HG03095 (cell line): ENCODE measurements at regions not wholly inside any gene's neighbourhood (a gene's known extent, or its start where the extent isn't known, plus 50 kb on each side); places are given as distances from the start of the nearest gene placed in this dataset.

Experiments
- ATAC-seq: cut with Tn5 transposase; IDR thresholded peaks from one replicate; pipeline ENCODE4 v1.9.1; 2021; ENCODE audit warnings: moderate library complexity; ENCODE audit not compliant: unreplicated experiment

DNA sequence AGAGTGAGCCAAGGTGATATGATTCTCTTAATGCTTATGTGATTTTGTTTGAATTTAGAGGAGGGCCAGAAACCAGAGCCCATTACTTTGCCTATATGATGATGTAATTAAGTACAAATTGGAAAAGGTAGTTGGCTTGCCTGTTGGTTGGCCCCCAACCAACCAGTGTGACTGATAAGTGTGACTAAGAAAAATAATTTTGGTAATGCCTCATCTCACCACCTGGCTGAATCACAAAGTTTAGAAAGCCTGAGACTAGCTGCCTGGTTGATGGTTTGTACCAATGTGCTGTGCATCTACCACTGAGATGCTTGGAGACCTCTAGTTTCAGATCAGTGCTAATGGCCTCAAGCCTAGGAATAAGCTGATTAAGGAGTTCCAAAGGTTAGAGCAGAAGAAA is 338.7 kb downstream of the CDH2 start:
- ATAC-seq, result no peak

DNA sequence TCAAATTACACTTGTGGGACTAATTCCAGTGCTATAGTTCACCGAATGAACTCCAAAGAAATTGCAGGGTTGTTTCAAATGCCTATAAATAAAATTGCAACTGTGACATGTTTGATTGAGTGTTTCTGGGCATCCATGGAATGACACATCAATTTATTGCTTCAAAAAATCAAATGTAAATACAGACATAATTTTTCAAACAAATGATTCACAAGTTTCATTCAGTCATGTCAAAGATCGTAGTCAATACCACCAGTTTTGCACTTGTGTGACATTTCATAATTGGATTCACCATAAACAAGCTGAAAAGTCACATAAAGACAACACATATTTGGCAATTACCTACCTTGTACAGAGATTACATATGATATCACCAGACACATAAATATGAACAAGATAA is 350.8 kb downstream of the CDH2 start:
- ATAC-seq, result no peak

DNA sequence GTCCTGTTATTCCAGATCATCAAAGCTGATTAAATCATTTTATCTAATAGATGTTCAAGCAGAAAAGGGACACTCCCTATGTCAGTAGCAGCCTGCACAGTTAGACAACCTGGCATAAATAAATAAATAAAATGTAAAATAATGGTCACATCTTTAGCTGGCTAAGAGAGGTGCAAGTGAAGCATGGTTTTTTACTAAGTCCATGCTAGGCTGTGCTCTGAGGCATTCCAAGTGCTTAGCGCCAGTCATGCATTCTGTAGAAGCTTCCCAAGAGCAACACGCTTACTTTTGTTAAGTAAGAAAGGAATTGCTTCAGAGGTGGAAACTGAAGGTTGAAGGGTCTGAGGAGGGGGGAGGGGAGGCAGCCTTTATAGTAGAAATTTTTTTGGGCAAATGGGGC is 351.2 kb downstream of the CDH2 start:
- ATAC-seq, result no peak

DNA sequence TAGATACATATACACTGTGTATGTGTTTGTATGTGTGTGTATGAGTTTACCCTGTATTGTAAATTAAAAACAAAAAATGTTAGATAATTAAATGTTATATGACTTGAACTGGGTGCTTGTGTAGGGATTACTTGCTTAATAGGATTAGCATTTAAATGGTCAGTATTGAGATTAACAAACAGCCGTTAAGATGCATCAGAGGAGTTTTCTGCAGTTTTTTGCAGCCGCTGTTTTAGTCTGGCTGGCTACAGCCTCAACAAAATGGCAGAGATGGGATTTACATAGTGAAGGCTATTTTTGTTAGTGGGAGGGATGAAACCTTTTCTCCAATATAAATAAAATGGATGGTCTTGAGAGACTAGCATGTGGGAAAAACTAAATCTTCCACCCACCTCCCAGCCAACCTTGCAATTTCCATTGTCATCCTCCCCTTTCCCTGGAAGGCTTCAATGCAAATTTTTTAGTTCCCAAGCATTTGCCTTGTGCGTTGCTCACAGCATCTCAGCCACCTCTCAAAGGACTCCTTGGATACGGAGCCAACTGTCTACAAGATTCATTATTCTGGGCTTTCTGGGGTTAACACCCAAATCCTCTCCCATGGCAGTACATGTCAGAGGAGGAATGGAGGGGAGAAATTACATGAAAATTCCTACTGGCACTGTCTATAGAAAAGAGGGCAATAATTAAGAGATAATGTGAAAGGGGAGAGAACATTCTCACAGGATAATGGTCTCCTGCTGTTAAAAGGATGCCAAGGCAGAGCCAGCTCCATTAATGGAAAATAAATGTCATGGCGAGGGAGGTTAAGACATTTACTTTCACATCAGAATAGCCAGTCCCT is 351.9 kb downstream of the CDH2 start:
- no peak for ATAC-seq

DNA sequence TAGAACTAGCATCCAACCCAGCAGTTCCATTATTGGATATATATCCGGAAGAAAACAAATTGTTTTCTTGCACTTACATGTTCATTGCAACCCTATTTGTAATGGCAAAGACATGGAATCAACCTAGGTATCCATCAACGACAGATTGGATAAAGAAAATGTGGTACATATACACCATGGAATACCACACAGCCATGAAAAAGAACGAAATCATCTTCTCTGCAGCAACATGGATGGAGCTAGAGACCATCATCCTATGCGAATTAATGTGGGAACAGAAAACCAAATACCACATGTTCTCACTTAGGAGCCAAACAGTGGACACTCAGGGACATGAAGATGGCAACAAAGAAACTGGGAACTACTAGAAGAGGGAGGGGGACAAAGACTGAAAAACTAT is 352.7 kb downstream of the CDH2 start:
- ATAC-seq, result no peak

DNA sequence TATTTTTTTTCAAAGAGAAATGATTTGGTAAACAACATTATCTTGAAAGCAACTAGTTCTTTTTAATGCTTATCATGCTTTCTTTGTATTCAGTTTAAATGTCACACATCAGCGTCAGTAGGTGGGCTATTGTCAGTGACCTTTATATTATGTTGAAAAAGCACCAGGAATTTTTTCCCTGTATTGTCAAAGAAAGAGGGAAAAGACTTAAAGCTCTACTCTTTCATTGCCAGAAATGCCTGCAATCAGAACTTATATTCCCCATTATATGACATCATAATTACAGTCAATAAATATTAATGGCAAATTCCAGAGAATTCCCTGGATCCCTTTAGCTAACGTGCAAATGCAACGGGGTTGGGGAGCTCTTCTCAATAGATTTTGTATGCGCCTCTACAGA is 353.9 kb downstream of the CDH2 start:
- ATAC-seq, result no peak

DNA sequence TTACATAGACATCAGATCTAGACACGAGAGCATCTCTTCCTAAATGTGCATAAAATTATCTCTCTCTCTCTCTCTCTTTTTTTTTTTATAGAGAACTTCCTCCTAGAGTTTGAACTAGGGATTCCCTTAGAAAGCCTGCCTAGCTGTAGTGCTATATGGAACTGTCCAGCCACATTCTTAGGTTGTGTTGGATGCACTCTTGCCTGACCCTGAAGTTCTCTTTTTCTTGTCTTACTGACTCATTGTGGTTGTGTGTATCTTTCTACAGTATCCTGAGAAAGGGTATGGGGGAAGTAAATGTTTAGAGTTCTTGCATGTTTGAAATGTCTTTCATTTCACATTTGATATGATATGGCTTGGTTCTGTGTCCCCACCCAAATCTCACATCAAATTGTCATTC is 368.2 kb downstream of the CDH2 start:
- no peak for ATAC-seq

DNA sequence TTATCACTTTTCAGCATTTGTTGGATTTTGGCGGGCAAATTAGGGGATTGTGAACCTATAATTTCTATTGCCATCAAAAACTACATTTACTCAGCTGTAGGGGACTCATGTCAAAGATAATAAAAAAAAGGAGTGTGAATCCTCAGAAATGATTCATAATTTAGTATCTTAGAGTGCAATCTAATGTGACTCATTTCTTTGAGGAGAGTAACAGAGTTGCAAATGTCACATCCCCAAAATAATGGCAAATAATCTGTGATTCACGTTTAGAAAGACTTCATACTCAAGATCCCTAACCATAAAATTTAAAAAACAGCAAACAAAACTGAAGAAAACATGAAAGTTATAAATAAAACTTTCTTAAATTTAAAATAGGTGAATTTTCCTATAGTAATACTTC is 373.0 kb downstream of the CDH2 start:
- ATAC-seq, result no peak

DNA sequence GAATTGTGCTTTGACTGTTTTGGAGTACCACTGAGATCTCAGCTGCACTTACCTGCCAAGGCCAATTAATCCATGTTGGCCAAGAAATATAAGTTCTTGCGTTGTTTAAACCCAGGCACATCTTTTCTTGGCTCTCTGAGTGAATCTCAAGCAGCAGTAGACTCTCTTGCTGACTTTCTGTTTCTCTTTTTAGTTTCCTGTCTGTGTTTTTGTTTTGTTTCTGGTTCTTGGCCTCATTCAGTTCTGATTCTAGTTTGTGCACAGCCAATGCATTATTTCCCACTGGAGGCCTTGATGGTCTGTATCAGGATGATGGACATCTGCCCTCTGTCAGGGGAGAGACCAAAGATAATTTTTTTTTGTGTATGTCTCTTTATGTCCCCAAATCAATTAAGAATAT is 379.4 kb downstream of the CDH2 start:
- ATAC-seq, result no peak

DNA sequence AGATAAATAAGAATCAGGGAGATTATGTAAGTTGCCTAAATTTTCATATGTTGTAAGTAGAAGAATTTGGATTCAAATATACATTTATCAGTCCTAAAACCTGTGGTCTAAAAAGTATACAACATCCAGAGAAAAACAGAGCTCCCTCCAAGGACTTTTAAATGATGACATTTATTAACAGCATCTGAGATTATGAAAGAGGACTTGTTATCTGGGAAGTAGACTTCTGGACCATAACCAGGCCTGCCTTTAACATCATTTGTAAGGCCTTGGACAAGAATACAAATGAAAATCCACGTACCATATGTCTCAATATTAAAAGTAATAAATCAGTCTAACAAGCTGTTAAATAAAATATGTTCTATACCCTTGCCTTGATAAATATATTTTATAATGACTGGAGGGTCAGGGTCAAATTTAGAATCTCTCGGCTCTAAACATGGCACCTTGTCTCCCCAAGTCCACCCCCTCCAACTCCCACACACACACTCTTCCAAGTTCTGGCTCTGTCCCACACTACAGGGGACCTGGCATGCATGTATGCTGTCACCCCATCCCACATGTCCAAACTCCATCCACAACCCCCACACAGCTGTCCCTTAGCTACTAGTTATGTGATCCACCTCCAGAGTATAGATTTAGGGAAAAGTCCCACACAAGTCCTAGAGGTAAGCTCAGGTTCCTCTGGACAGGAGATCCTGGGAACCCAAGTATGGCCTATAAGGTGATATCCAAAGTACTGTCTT is 382.6 kb downstream of the CDH2 start:
- ATAC-seq, result no peak

DNA sequence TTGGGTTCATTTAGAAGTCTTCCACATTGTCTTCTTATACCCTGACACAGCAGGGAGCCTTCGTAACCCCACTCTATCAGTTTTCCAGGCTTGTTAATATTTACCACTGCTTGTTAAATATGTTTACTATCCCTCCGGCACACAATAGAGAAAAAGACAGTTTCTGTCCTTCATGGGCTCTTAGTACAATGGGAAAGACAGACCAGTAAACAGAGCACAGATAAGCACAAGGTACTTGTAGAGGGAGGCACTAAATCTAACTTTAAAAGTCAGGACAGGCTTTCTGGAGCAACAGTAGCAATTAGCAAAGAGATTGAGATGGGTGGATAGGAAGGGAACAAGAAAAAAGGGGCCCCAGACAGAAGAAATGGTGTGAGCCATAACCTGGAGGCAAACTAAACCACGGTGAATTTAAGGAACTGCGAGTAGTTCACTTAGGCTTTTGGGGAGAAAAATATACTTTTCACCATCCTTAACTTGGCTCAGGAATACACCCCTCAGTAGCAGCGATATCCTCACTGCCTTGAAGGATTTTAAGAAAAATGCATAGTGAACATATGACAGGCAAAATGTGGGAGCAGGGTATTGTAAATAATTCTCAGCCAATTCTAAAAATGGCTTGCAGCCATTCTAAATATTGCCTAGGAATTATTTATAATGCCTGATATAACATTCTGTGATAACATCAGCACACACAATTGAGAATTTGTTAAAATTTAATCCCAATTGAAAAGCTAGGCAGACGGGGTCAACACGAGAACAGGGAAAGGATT is 383.7 kb downstream of the CDH2 start:
- no peak for ATAC-seq

DNA sequence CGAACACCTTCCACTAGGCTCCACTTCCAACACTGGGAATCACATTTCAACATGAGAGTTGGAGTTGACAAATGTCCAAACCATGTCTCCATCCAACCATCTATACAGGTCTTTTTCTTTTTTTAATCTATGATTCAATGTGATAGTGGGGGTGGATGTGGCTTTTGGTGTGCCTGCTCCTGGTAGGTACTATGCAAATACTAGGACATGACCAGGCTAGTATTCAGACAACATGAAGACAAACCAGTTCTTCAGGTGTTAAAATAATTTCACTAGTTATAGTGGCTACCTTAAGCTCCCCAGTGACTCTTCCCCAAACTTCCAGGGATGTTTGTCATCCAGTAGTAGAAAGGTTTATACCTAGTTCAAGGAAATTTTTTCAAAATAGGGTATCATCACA is 387.5 kb downstream of the CDH2 start:
- ATAC-seq, result no peak

DNA sequence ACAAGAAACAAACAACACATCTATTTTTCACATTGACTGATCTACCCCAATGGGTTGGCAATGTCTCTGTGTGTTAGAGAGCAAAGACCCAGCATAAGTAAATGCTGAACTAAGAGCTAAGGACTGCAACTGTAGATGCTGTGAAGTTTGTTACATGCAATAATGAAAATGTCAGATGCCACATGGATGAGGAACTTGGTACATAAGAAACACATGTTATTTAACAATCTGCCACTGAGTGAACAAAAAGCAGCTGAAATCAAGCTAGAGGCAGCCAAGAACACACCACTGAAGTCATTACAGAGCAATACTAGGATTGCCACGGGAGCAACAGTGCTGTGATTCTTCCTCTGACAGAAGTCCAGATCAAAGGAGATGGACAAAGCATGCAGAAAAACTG is 389.4 kb downstream of the CDH2 start:
- ATAC-seq, result no peak

DNA sequence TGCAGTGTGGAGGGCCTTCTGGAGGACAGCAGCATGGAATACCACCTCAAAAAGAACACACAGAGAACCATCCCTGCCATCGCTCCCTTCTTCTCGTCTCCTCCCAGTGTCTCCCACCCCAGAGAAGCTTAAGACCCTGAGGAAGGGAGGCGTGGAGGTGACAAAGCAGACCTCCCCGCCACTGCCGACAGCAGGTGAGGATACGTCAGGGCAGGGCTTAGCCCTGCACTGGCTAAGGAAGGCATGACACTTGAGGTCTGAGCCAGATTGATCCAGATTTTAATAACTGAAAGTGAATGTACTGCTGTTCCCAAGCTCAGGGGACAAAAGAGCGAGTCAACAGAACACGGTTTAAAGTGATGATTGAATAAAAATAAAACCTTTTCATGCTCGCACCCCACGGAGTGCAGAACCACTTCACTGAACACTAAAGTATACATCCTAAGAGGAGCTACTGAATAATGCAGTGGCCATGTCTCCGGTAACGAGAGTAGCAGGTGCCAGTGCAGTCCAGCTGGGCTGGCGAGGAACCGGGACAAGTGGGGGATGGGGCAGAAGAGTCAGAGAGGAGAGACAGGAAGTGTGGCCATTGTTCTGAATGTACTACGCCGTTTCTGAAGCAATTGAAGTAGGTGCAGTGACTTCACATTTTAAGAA is 391.0 kb downstream of the CDH2 start:
- no peak for ATAC-seq

DNA sequence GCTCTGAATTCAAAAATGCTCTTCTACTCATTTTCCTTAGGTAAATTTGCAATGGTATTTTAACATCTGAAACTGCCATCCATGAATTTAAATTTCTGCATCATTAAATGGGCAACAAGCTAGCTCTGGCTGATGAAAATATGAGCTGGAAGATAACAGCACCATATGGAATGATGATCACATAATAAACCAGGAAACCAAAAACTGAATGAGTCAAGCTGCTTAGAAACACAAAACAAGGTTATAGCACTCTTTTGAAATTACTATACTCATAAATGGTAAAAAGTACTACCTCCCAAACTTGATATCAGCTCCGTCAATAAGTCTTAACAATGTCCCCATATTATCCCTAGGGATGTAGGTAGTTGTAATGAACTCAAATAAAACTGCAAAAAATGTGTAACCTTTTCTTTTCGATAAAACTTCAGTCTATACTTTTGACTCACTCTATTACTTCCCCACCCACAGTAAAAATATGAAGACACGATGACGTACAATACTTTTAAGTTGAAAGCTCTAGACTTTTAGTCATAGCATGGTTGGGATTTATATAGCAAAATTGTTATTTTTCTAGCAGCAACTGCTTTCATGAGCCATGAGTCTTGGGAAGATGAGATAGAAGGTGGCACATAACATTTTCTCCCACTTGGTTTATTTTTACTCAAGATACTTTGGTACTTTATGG is 396.7 kb downstream of the CDH2 start:
- no peak for ATAC-seq

DNA sequence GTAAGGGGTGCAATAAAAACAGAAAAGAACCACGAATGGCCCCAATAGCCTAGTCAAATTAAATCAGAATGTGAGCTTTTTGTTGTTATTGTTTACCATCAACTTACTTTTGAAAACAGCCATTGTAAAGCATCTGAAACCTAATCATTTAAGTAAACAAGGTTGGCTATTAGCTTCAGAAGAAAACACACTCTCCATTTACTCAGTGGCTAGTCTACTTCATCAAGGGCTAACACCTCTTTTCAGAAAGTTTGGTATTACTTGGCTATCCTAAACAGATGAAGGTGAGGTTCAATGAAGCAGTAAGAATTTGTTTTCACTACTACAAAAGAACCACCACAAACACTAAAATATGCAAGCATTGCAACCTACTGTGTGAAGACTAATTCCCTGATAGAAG is 398.0 kb downstream of the CDH2 start:
- no peak for ATAC-seq

DNA sequence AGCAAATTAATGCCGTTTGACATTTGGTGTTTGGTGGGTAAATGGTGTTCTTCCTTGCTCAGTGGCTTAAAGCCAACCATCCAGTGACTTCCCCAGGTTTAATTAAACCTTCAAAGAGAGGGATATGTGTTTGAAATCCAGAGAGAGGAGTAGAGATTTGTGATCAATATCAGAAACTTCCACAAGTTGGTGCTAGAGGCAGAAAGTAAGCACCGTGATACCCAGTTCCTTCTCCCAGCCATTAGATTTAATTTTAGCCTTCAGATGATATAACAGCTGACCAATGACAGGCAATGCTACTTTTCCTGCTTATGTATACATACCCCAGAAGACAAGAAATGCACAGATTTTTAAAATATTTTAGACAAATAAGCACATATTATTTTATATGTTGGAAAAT is 398.5 kb downstream of the CDH2 start:
- ATAC-seq, result no peak

DNA sequence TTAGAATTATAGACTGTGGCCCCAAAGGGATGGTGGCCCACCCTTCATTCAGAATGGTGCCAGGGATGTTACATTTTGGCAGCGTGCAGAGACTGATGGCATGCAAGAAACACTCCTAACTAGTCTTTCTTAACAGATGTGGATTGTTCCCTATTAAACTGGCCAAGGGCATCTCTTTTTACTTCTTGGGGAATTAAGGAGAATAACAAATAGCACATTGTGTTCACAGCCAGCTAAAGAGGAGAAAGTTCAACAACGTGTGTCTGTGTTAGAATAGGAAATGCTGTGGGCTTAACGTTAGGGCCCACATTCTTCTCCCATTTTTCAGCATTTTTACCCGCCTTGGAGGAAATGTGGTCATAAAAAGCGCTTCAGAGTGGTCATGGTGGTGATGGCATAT is 404.8 kb downstream of the CDH2 start:
- ATAC-seq, result no peak

DNA sequence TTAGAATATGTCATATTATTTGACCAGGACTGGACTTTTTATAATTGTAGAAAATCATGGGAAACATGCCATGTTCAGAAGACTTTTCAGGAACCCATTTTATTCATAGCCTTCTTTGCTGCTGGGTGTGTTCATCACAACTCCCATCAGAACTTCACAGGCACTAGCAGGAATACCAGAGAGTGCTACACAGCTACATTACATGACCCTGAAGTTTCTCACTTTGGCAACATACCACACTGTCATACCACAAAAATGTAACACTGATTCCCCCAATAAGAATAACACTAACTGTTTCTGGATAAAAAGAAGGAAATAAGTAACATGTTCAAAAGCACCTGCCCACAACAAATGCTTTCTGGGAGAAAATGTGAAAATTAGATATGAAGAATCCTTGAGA is 405.4 kb downstream of the CDH2 start:
- no peak for ATAC-seq

DNA sequence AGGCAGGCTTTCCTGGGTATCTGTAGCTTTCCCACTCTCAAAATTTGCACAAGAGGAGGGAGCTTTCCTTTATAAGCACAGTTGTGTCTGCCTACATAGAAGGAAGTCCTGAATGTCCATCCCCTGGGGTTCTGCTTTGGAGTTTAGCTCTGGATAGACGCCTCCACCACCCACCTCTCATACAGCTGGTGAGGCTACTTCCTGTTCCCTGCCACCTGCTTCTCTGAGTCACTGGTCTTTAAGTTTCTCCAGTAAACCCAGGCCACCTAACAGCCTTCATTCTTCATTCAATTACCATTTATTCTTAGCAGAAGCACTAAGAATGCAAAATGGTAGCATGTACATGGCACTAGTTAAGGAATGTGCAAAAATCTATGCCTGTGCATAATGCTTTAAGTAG is 407.8 kb downstream of the CDH2 start:
- ATAC-seq, result no peak

DNA sequence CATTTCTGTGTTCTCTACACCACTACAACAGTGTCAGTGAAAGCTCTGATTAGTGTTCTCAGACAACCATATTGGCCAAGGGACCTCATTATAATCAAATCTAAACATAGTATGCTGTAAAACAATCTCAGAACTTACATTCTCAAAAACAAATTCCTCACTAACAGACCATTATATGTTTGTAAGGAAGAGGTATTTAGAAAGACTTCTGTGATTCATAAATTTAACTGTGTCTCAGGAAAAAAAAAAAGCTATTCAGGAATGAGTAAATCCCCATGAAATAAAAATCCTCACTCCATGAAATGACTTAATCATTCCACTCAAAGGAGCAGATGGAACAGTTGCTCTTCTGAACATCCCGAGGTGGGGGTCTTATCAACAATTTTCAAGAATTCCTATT is 413.0 kb downstream of the CDH2 start:
- ATAC-seq, result no peak
